GM18499 (cell line): ENCODE measurements at regions not wholly inside any gene's neighbourhood (a gene's known extent, or its start where the extent isn't known, plus 50 kb on each side); places are given as distances from the start of the nearest gene placed in this dataset.
"Not testable (repeated sequence)": the region's sequence is repeated elsewhere in the genome, so short reads cannot be mapped to it uniquely, and the experiment has no call there.

ENCODE experiments used
- ATAC-seq: cut with Tn5 transposase; IDR thresholded peaks from one replicate; pipeline ENCODE4 v1.9.1; 2021; ENCODE audit warnings: moderate number of reproducible peaks; ENCODE audit not compliant: insufficient read depth, unreplicated experiment

DNA sequence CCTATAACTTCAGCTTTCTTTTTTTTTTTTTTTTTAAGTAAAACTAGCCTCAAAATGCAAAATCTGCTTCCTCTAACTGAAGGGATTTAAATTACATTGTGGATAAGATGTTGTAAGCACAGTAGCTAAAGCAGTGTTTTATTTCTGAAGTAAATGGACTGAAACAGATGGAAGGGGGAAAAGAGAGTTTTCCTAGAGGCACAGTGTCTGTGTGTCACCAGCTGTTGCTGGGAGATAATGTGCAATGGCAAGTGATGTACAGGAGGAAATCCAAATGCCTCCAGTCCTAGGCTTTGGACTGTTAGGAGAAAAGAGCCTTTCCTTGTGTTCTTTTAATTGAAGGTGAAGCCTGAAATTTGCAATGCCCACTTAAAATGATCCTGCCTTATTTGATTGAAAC lies 672.1 kb downstream of the GRXCR1 start:
- no peak for ATAC-seq

DNA sequence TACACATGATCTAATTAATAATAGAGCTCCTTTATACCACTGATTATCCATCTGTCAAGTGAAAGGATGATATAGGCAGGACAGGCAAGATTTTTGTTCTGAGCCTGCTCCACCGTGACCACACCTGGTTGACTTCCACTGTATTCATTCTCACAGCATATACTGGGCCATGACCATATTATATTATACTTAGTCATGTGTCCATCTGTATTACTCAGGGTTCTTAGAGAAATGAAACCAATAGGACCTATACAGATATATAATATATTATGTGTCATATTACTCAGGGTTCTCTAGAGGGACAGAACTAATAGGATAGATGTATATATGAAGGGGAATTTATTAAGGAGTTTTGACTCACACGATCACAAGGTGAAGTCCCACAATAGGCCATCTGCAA lies 675.1 kb downstream of the GRXCR1 start:
- no peak for ATAC-seq

DNA sequence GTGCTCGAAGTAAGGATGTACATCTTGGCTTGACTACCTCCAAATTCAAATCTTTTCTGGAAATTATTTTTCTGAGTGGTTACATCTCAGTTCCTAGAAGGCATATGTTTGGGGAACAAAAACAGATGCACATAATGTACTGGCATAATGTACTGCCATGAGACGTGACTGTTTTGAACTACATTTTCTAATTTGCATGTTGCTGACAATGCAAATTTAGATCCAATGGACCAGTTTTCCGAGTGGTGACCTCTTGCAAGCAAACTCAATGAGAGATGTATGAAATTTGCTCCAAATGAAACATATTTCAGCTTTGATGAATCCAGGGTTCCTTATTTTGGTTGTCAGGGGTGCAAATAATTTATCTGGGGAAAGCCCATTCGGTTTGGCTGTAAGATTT lies 694.3 kb downstream of the GRXCR1 start:
- no peak for ATAC-seq

DNA sequence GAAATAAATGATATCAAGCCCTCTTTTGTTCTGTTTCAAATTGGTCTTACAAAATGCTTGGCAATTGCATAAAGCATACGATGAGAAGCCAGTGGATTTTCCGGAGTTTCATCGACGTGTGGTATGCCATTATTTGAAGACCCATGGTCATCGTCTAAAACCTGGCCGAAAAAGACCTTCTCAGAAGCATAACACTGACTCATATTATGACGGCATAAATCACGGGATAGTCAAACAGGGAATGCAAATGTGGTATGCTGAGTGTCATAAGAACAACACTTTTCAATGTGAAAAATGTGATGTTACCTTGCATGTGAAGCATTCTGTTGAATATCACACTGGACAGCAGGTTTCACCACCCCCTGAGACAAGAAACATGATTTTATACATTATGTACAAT lies 695.2 kb downstream of the GRXCR1 start:
- no peak for ATAC-seq

DNA sequence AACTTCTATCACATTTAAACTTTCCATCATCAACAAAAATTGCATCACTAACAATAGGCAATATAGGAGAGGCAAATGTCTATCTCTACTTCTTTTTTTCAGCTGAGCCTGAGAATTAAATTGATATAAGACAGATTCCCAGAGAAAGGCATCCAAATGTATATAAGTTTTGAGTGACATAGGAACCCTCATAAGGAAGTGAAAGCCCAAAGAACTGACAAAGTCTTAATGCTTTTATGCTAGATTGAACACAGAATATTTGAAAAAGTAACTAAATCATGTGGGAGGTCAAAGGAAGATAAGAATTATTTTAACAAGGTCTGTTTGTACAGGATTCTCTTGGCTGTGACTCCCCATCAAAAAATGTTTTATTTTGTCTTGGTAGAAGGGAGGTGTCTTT lies 714.9 kb downstream of the GRXCR1 start:
- no peak for ATAC-seq

DNA sequence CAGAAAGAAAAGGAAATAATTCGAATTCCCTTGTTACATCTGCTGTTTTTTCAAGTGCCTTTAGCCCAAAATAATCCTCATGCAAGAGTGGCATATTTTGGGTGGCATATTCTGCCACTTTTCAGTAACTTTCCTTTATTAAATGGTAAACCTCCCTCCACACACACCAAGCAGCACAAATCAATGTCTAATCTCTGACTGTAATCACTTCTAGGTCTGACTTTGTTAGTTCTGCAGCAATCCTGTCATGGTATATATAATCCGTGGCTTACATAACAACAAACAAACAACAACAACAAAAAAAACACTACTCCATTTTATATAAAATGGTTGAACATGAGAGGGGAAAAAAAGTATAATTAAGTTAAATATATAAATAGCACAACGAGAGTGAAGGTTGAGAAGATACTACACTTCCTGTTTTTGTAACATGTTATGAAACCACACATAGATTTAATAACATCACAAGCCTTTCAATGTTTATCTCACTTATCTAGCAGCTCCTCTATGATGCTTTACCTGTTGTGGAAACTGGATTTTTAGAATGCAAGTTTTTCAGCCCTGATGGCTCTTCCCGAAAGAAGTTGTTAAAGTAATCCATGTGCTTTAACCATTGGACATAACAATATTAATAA lies 715.4 kb downstream of the GRXCR1 start:
- ATAC-seq = no peak

DNA sequence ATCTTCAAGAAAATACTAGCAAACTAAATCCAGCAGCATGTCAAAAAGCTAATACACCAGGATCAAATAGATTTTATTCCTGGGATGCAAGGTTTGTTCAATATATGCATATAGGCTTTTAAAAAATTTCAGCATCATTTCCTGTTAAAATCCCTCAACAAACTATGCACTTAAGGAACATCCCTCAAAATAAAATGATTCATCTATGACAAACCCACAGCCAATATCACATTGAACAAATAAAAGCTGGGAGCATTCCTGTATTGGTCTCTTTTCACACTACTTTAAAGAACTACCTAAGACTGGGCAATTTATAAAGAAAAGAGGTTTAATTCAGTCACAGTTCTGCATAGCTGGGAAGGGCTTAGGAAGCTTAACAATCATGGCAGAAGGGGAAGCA lies 726.7 kb downstream of the GRXCR1 start:
- no peak for ATAC-seq

DNA sequence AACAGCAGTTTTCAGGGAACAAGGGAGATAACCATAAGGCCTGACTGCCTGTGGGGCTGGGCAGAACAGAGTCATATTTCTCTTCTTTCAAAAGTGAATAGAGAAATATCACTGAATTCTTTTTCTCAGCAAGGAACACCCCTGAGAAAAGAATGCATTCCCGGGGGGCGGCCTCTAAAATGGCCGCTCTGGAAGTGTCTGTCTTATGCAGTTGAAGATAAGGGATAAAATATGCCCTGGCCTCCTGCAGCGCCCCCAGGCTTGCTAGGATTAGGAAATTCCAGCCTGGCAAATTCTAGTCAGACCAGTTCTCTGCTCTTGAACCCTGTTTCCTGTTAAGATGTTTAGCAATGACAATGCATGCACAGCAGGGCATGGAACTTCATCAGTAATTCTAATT lies 745.4 kb downstream of the GRXCR1 start:
- not testable (repeated sequence) for ATAC-seq

DNA sequence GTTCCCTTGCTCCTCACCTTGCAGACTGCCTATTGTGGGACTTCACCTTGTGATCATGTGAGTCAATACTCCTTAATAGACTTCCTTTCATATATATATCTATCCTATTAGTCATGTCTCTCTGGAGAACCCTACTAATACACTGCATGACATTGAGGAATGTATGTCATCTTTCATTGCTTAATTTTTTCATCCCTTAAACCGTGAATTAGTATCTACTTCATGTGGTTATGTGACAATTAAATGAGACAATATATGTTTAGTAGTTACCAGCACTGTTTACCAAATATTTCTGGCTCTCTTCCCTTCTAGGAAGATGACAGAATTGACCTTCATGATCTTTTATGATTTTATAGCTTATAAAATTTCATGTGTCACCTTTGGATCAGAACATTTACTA lies 759.5 kb downstream of the GRXCR1 start:
- no peak for ATAC-seq

DNA sequence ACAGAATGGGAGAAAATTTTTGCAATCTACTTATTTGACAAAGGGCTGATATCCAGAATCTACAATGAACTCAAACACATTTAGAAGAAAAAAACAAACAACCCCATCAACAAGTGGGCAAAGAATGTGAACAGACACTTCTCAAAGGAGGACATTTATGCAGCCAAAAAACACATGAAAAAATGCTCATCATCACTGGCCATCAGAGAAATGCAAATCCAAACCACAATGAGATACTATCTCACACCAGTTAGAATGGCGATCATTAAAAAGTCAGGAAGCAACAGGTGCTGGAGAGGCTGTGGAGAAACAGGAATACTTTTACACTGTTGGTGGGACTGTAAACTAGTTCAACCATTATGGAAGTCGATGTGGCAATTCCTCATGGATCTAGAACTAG lies 767.0 kb downstream of the GRXCR1 start:
- ATAC-seq = not testable (repeated sequence)

DNA sequence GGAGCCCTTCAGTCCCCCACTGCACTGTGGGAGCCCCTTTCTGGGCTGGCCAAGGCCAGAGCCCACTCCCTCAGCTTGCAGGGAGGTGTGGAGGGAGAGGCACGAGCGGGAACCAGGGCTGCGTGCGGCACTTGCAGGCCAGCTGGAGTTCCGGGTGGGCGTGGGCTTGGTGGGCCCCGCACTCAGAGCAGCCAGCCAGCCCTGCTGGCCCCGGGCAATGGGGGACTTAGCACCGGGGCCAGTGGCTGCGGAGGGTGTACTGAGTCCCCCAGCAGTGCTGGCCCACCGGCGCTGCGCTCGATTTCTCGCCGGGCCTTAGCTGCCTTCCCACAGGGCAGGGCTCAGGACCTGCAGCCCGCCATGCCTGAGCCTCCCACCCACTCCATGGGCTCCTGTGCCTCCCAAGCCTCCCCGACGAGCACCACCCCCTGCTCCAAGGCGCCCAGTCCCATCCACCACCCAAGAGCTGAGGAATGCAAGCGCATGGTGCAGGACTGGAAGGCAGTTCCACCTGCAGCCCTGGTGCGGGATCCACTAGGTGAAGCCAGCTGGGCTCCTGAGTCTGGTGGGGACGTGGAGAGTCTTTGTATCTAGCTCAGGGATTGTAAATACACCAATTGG lies 776.2 kb downstream of the KCTD8 start:
- ATAC-seq = not testable (repeated sequence)

DNA sequence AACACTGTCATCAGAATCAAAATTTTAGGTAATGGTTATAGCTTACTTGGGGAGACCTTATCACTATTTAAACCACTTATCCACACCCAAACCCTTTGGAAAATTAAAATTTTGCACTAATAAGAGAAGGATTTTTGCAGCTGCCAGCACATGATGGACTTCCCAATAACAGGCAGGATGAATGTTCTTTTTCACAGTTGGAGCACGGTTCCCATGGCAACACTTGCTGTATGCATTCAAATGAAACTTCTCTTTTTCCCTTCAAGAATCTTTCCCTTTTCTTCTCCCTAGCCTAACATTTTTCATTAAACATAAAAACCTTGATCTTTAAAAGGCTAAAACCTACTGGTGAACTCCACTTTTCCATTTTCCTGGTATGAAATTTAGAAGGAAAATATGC lies 768.2 kb downstream of the KCTD8 start:
- ATAC-seq = no peak

DNA sequence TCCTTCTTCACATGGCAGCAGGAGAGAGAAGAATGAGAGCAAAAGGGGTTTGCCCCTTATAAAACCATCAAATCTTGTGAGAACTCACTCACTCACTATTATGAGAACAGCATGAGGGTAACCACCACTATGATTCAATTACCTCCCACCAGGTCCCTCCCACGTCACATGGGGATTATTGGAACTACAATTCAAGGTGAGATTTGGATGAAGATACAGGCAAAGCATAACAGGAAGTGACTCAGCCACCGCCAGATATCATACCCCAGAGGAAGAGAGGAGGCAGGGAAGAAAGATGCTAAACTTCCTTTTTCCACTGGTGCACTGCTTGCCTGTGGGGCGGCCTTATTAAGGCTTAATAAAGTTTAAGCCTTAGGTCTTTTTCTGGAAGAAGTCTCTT lies 766.1 kb downstream of the KCTD8 start:
- ATAC-seq = no peak

DNA sequence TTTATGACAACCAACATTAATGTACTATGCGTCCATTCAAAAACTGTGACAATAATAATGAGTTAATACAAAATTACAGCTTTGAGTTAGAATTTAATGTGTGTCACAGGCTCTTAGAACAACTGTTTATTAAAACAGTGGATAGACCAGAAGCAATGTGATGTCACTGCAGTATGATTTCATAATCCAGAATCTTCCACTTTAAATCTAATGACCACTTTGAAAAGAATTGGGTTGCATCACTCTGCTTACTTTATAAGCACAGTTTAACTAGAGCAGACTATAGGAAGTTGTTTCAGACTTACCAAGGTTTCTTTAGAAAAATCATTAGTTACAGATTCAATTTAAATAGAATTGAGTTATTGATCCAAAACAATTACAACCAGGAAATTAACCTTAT lies 758.5 kb downstream of the KCTD8 start:
- ATAC-seq = no peak

DNA sequence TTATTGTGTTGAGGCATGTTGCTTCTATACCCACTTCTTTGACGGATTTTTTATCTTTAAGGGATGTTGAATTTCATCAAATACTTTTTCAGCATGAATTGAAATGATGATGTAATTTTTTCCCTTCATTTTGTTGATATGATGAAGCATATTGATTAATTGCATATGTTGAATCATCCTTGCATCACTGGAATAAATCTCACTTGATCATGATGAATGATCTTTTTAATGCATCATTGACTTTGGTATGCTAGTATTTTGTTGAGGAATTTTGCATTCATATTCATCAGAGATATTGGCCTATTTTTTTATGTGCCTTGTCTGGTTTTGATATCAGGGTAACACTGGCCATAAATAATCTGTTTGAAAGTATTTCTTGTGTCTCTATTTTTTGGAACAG lies 754.7 kb downstream of the KCTD8 start:
- ATAC-seq = no peak

DNA sequence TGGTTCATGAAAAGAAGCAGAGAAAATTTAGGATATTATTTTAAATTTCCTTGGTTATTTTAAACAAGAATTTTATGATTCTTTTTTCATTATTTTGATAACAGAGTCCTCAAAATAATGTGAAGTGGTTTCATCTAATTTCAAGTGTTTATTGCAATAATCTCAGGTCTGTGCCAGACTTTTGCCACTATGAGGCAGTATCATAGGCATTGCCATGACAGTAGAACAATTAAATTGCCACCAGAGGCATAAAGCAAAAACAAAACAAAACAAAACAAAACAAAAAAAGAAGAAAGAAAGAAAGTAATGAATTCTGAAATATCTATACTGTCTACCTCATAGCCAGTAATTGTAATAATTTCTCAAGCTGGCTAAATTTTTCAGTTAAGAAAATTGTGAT lies 739.2 kb downstream of the KCTD8 start:
- ATAC-seq = no peak

DNA sequence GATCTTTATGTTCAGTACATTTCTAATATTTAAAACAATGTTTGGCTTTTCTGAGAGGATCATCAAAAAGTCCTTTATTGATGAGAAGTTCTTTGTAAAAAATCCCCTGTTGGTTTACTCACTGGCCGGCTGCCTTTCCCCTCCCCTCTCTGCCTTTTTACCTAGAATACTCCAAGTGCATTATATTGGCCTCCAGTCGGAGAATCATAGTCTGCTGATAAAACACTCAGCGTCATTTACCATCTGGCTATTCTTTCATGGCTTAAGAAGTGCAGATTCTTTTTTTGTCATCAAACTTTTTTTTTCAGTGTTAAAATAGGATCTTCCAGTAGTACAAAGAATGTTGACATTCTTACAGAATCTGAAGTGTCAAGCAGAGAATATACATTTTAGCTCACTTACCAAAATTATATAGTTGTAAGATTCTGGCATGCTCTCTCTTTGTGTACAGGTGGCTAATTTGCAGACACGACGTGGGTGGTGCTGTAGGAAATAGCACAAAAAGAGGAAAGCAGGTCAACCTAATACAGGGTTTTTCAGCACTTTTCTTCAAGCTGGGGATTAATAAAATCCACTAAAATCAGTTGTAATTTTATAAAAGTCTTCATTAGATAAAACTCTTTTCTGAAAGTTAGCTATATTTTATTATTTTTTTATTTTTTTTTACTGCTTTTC lies 731.8 kb downstream of the KCTD8 start:
- ATAC-seq = no peak

DNA sequence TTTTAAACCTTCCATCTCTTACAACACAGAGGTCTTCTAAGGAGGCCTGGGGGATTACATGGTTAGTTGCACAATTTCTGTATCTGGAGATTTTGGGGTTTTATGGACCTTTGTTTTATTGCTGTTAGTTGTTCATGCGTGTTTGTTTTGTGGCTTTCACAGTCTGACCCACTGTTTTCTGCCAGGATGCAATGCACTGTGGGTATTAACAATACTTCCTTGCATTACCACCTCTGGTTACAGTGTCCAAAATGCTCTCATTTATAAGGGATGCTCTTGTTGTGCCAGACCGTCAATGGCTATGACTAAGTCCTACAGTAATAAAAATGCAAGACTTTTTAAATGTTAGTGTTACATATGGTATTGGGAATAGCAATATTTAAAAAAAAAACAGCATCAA lies 730.2 kb downstream of the KCTD8 start:
- no peak for ATAC-seq

DNA sequence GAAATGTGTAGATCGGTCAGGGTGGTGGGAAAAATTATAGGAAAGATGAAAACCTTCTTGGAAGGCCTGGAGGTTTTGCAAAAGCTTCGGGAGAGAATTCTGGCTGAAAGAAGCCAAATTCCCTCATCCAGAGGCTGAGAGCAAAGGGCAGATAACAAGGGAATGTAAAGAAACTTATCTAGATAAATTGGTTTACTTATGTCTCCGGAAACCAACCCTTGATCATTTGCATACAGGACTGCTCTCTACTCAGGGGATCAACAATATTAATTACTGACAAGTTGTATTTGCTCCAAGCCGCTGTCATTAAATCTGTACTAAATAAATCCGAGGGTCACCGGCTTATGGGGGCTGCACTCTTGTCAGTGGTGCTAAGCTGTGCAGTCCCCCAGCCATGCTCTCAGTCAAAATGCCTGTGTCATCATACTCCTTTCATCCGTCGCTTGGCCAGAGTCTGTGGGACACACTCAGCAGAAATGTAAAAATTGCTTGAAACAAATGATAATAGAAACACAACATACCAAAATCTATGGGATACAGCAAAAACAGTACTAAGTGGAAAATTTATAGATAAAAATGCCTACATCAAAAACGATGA lies 715.7 kb downstream of the KCTD8 start:
- no peak for ATAC-seq

DNA sequence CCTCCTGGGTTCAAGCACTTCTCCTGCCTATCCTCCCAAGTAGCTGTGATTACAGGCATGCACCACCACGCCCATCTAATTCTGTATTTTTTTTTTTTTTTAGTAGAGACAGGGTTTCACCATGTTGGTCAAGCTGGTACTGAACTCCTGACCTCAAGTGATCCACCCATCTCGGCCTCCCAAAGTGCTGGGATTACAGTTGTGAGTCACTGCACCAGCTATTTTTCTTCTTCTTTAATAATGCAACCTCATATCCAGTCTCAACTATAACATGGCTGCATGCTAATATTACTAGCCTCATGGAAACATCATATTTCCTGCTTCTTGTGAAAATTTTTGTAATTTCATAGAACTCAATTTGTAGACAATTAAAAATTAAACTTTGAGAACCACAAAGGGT lies 706.5 kb downstream of the KCTD8 start:
- no peak for ATAC-seq

DNA sequence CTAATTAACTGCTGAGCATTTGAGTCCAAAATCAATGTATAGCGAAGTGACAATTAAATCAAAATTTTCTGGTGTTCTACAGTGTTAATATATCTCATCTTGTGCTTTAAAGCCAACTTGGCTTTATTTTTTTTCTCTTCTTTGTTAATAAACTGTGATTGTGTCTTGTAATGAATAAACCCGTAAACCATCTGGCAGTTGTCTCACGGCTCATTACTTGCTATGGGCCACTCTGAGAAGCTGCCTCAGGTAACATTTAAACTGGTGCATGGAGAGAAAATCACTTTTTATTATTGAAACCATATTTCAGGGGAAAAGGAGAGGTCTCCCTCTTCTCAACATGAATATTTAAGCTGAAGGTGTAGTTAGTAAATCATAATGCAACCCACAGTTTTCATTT lies 694.0 kb downstream of the KCTD8 start:
- ATAC-seq = no peak

DNA sequence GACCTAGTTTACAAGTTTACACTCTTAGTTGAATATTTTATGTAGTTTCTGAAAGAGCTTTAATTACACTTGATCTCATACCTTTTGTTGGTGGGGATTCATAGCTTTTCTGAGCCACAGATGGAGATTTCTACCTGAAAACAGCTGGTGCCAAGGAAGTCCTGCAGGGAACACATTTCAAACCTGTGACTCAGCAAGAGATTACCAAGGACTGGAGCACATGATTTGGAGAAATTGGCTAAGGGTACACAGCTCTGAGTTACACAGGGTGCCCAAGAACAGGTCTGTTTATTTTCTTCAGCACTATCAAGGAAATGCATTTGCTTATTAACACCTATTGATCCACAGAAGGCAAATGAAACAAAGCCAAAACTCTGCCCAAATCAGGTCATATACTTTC lies 691.5 kb downstream of the KCTD8 start:
- no peak for ATAC-seq
